GM12873 (cell line): ENCODE measurements at regions not wholly inside any gene's neighbourhood (a gene's known extent, or its start where the extent isn't known, plus 50 kb on each side); places are given as distances from the start of the nearest gene placed in this dataset.
A peak's percentile ranks its signal among the peaks of the same experiment; 100 is the strongest.

Source experiments
- CTCF ChIP-seq: IDR thresholded peaks from 2 replicates; pipeline ENCODE4 v1.5.1; 2012; ENCODE audit warnings: low read depth, mild to moderate bottlenecking, moderate library complexity, low read length, control low read depth; ENCODE audit not compliant: insufficient read depth; ENCODE audit errors: missing control alignments

GRCh38 chr17:33952425-33952824 is 302.7 kb upstream of the CCL2 start:
- TF ChIP-seq CTCF = no peak

DNA sequence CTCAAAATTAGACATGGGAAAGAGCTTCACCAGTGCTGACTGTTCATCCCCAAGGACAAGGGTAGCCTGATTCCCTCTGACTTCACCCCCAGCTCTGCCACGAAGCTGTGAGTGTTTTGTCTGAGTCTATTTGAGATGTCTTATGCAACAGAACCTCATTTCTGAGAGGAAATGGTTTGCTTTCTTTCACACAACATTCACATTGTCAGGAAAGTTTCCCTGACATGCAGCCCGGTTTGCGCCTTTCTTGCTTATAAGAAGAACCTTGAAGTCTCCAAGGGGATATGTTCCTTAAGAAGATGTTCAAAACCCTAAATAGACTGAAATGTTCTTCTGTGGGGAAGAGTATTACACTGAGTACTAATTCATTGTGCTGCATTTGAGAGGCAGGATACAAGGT is 300.5 kb upstream of the CCL2 start:
- no peak for TF ChIP-seq CTCF

- no peak for TF ChIP-seq CTCF
Observed at GRCh38 chr17:33955461-33955860, 299.6 kb upstream of the CCL2 start.

DNA sequence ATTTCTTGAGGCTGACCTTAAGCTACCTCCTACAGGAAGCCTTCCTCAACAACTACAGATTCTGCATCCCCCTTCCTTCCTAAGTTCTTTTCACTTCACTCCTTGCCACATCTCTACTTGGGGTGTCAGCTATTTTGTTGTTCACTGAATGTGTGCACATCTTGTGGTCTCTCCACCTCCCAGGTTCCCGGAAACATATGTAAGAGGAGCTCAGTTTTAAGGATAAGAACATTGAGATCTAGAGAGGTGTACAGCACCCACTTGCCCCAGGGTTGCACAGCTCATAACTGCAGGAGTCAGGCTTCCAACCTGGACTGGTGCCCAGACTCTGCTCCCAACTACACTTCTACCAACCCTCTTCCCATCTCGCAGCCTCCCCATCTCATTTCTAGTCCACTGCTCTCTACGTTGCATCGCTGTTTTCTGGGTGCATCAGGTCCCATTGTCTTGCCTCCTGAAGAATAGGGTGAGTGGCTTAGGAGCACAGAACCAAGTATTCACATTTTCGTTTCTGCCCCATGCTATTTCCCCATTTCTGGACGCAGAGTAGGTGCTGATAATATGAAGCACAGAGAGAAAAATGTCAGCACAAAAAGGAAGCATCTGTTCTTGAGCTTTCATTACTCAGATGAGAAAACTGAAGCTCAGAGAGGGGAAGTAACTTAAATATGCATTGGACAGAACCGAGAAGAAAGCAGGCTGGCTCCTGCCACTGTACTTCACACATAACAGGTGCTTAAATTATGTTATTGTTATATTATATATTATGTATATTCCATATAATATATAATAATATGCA is 292.0 kb upstream of the CCL2 start:
- no peak for TF ChIP-seq CTCF

- peak; percentile 65 for TF ChIP-seq CTCF
Observed at GRCh38 chr17:33964344-33964979, 290.6 kb upstream of the CCL2 start.

GRCh38 chr17:33966410-33967059 is 288.6 kb upstream of the CCL2 start:
- TF ChIP-seq CTCF = no peak
